ENCODE measurements at regions not wholly inside any gene's neighbourhood (a gene's known extent, or its start where the extent isn't known, plus 50 kb on each side); places are given as distances from the start of the nearest gene placed in this dataset.
"Not testable (repeated sequence)": the region's sequence is repeated elsewhere in the genome, so short reads cannot be mapped to it uniquely, and the experiment has no call there.

GRCh38 chr10:108629834-108630233 is 1293.5 kb downstream of the XPNPEP1 start:
- DNase-seq: no peak

GRCh38 chr10:108624052-108624451 is 1299.3 kb downstream of the XPNPEP1 start:
- no peak for DNase-seq

GRCh38 chr10:108620821-108621534 is 1302.3 kb downstream of the XPNPEP1 start:
- no peak for DNase-seq

GRCh38 chr10:108616559-108617285 is 1306.6 kb downstream of the XPNPEP1 start:
- no peak for DNase-seq

GRCh38 chr10:108615576-108616320 is 1307.6 kb downstream of the XPNPEP1 start:
- no peak for DNase-seq

GRCh38 chr10:108612485-108612884 is 1310.8 kb downstream of the XPNPEP1 start:
- DNase-seq: no peak

GRCh38 chr10:108608860-108609259 is 1314.5 kb downstream of the XPNPEP1 start:
- DNase-seq: no peak

- no peak for DNase-seq
Observed at GRCh38 chr10:108601851-108602250, 1321.5 kb downstream of the XPNPEP1 start.

GRCh38 chr10:108600511-108600910 is 1322.8 kb downstream of the XPNPEP1 start:
- not testable (repeated sequence) for DNase-seq

- DNase-seq: not testable (repeated sequence)
Observed at GRCh38 chr10:108599317-108599716, 1324.0 kb downstream of the XPNPEP1 start.

- DNase-seq: no peak
Observed at GRCh38 chr10:108598831-108599230, 1324.5 kb downstream of the XPNPEP1 start.

GRCh38 chr10:108598320-108598695 is 1325.0 kb downstream of the XPNPEP1 start:
- DNase-seq: no peak

- no peak for DNase-seq
Observed at GRCh38 chr10:108597657-108598319, 1325.5 kb downstream of the XPNPEP1 start.

- DNase-seq: no peak
Observed at GRCh38 chr10:108597031-108597430, 1326.3 kb downstream of the XPNPEP1 start.

- no peak for DNase-seq
Observed at GRCh38 chr10:108592956-108593355, 1330.4 kb downstream of the XPNPEP1 start.

GRCh38 chr10:108591417-108591816 is 1331.9 kb downstream of the XPNPEP1 start:
- DNase-seq: no peak

GRCh38 chr10:108586424-108586823 is 1336.9 kb downstream of the XPNPEP1 start:
- DNase-seq: no peak

- DNase-seq: no peak
Observed at GRCh38 chr10:108583877-108584276, 1339.4 kb downstream of the XPNPEP1 start.

- DNase-seq: no peak
Observed at GRCh38 chr10:108582888-108583287, 1340.4 kb downstream of the XPNPEP1 start.

- DNase-seq: no peak
Observed at GRCh38 chr10:108582387-108582786, 1340.9 kb downstream of the XPNPEP1 start.

- DNase-seq: no peak
Observed at GRCh38 chr10:108578258-108578657, 1345.1 kb downstream of the XPNPEP1 start.

- no peak for DNase-seq
Observed at GRCh38 chr10:108574233-108574632, 1349.1 kb downstream of the XPNPEP1 start.

GRCh38 chr10:108568824-108569223 is 1354.5 kb downstream of the XPNPEP1 start:
- DNase-seq: no peak

Measured in NCI-H446 treated with DMSO at 0.1 percent for 48 hours (cell line).